GF-D8 (cell line): ENCODE measurements at regions not wholly inside any gene's neighbourhood (a gene's known extent, or its start where the extent isn't known, plus 50 kb on each side); places are given as distances from the start of the nearest gene placed in this dataset.

ENCODE experiments used
- DNase-seq: peaks from one replicate; lab custom pipeline; 2025; lab: John Stamatoyannopoulos, UW

- no peak for DNase-seq
Observed at GRCh38 chr6:149149653-149150052, 167.9 kb upstream of the TAB2 start.

GRCh38 chr6:149150301-149150700, 167.2 kb upstream of the TAB2 start:
- DNase-seq = no peak

- DNase-seq = no peak
Observed at GRCh38 chr6:149150801-149151398, 166.6 kb upstream of the TAB2 start.

GRCh38 chr6:149152521-149152920, 165.0 kb upstream of the TAB2 start:
- DNase-seq = no peak

DNA sequence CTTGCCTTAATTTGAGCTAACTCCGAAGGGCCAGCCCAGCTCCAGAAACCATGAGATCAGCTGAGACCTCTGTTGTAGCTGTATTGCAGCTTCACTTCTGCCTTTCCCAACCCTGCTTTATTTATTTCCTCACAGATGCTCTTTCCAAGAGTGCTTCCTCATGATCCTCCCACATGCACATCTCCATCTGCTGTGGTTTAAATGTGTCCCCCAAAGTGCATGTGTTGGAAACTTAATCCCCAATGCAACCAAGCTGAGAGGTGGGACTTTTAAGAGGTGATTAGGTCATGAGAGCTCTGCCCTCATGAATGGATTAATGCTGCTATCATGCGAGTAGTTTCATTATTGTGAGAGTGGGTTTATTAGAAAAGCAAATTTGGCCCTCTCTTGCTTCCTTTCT, 164.4 kb upstream of the TAB2 start:
- DNase-seq = no peak

DNA sequence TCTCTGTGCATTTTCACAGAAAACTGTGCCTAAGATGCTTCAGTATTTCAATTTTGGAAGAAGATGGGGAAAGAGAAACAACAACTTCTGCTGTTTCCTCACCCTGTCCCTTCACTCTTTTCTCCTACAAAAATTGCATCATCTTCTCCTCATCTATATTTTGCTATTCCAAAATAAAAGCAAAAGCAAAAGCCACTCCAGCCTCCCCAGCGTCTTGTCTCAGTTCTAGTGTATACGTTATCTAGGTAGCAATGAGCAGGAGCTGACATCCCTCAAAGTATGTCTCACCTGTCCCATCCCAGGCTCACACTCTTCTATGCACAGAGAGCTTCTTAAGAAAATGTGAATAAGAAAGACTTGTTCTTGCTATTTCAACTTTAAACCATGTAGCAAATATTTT, 163.8 kb upstream of the TAB2 start:
- no peak for DNase-seq

GRCh38 chr6:149154261-149154821, 163.2 kb upstream of the TAB2 start:
- no peak for DNase-seq

- DNase-seq = no peak
Observed at GRCh38 chr6:149157126-149157525, 160.4 kb upstream of the TAB2 start.

DNA sequence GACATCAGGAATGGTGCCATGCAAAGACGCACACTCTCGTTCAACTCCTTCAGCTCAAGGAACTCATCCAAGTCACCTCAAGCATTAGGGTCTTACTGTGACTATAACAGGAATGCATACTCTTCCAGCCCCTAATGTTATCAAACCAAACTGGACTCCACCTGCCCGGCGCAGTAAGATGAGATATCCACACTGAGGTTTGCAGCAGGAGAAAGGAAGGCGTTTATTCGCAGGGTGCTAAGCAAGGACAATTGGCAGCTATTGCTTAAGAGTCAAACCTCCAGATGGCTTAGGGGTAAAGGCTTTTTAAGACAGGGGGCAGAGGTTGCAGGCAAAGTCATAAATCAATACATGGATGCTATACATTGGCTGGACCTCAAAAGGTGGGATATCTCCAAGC, 159.4 kb upstream of the TAB2 start:
- DNase-seq = no peak

- no peak for DNase-seq
Observed at GRCh38 chr6:149160943-149161342, 156.6 kb upstream of the TAB2 start.

GRCh38 chr6:149162924-149163323, 154.6 kb upstream of the TAB2 start:
- DNase-seq = no peak

GRCh38 chr6:149164199-149164750, 153.2 kb upstream of the TAB2 start:
- no peak for DNase-seq

DNA sequence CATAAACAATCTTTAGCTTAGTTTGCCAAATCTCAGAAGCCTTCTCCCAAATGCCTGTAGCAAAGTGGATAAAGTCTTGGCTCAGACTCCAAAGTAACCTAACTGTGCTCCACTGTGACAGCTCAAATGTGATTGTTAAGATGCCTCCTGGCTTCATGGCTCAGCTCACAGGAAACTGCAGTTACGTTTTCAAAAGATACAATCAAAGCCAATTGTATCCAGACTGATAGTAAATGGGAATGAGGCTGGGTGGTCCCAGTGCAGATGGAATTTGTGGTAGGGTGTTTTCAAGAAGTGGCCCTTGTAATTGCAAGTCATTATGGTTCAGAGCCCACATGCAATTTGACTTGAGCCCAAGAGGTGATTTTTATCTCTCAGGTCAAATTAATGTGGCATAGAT, 151.2 kb upstream of the TAB2 start:
- no peak for DNase-seq

- DNase-seq = no peak
Observed at GRCh38 chr6:149166747-149167146, 150.8 kb upstream of the TAB2 start.

DNA sequence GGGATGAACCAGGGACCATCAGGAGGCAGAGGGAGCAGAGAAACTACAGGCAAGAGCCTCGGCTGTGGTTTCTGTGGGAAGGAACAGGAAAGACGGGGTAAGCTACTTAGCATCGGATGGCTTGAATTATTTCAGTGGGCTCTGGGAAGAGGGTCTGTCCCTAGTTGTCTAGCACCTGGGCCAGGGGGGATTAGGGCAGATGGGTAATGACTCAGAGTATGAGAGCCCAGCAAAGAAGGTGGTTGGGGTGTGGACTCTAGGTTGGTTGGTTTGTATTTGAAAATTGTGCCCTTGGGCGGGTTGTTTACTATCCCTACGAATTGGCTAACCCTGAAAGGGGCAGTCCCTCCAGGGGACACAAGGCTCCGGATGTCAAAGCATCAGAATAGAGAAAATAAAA, 148.5 kb upstream of the TAB2 start:
- no peak for DNase-seq

GRCh38 chr6:149169761-149170511, 147.6 kb upstream of the TAB2 start:
- no peak for DNase-seq

GRCh38 chr6:149170564-149171452, 146.7 kb upstream of the TAB2 start:
- no peak for DNase-seq

DNA sequence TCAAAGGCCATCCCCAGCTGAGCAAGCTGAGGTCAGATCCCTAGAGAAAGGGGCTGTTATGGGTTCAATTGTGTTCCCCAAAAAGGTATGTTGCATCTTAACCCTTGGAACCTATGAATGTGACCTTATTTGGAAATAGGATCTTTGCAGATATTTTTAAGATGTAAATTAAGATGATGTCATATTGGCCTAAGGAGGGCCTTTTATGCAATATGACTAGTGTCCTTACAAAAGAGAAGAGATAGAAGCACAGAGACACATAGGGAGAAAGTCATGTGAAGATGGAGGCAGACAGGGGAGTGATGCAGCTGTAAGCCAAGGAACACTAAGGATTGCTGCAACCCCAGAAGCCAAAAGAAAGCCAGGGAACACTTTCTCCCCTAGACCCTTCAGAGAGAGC, 144.3 kb upstream of the TAB2 start:
- no peak for DNase-seq

DNA sequence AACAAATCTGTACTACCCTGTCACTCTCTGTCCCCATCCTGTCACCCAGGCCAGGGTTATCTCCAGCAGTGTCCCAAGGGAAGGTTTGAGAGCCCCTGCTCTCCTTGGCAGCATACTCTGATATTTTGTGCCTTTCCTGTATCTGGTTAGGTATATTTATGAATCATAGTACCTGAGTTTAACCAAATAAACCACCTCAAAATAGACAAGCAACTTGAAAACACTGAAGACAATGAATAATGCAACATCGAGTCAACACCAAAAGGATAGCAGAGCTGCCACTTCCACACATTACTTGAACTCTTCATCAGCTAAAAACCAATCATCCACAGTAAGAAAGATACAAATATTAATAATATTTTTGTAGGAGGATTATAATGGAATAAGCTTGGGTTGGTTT, 142.6 kb upstream of the TAB2 start:
- DNase-seq = no peak

GRCh38 chr6:149176971-149177667, 140.4 kb upstream of the TAB2 start:
- DNase-seq = no peak

DNA sequence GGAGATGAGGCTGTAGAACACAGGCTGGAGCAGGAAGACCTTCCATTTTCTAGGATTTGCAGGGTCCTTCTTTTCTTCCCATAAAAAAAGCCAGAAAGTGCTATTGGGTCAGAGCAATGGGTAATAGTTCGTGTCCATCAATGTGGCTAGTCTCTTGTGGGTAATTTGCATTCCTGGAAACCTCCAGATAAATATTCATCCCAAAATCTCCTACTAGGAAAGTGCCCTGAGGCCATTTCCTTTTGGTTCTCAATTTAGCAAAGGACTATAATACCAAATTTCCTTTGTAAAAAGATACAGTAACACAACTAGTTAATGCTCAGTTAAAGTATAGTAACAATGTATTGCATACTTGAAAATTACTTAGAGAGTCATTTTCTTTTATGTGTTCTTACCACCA, 138.1 kb upstream of the TAB2 start:
- DNase-seq = no peak

- DNase-seq = no peak
Observed at GRCh38 chr6:149181304-149181703, 136.2 kb upstream of the TAB2 start.
